ENCODE measurements at regions not wholly inside any gene's neighbourhood (a gene's known extent, or its start where the extent isn't known, plus 50 kb on each side); places are given as distances from the start of the nearest gene placed in this dataset.

DNA sequence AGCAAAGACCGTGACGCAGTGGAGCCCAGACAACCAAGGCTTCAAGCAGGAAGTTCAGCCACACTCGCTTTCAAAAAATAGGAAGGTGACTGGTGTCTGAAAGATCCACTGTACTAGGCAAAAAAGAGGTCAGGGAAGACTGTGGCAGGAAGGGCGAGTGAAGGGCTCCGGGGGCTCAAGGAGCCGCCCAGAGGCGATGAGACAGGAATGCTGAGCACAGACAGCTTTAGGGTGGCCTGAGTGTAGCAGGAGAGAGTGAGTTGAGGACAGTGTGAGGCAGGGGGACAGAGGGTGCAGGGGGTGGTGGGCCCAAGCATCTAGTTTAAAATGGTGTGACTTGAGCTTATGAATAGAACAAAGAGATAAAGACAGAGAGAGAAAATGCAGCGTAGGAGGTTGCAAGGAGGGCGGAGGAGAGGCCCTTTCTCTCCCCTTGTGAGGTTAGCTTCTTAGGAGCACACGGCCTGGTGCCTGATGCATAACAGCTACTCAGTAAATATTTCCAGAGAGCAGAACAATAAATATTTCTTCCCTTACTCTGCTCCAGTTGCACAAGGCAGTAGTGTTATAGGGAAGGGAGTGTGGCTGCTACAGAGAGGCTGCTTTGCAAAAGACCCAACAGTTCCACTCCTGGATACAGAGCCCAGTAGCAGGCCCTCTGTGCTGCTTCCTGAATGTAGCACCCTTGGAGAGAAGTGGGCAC is 789.7 kb upstream of the RAB6C start:
- TF ChIP-seq, protein P1, sequence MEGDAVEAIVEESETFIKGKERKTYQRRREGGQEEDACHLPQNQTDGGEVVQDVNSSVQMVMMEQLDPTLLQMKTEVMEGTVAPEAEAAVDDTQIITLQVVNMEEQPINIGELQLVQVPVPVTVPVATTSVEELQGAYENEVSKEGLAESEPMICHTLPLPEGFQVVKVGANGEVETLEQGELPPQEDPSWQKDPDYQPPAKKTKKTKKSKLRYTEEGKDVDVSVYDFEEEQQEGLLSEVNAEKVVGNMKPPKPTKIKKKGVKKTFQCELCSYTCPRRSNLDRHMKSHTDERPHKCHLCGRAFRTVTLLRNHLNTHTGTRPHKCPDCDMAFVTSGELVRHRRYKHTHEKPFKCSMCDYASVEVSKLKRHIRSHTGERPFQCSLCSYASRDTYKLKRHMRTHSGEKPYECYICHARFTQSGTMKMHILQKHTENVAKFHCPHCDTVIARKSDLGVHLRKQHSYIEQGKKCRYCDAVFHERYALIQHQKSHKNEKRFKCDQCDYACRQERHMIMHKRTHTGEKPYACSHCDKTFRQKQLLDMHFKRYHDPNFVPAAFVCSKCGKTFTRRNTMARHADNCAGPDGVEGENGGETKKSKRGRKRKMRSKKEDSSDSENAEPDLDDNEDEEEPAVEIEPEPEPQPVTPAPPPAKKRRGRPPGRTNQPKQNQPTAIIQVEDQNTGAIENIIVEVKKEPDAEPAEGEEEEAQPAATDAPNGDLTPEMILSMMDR (IDR thresholded peaks at IDR 0.05), result no peak
- TF ChIP-seq POLR2AphosphoS5 (IDR thresholded peaks at IDR 0.05) (no peak), POLR2A (IDR thresholded peaks at IDR 0.05) (no peak)

All from gastroesophageal sphincter (tissue), 3 donors.